HCT116 (cell line): ENCODE measurements at regions not wholly inside any gene's neighbourhood (a gene's known extent, or its start where the extent isn't known, plus 50 kb on each side); places are given as distances from the start of the nearest gene placed in this dataset.

Experiments
- ATAC-seq: fragments of 200-7000 bp; cut with Tn5 transposase; 2 replicates; pipeline ENCODE4 v1.9.1; 2020; ENCODE audit warnings: mild to moderate bottlenecking, moderate library complexity
- BruUV-seq: library from RNA; stranded (reverse); fragments of 400-500 nt; replicated peaks from 2 replicates; lab custom pipeline; 2021; lab: Mats Ljungman, UMichigan
- CTCF ChIA-PET: fragments of 300-600 bp; sonication (Branson Sonifier 250); formaldehyde crosslinking; loops from one replicate; lab custom pipeline; 2021; ENCODE audit warnings: antibody characterized with exemption; lab: Charles Lee
- POLR2A ChIA-PET: fragments of 300-600, 350-600 bp; sonication (Branson Sonifier 250); formaldehyde crosslinking; loops from one replicate; lab custom pipeline; 2021; ENCODE audit warnings: antibody characterized with exemption; lab: Charles Lee
- RAD21 ChIA-PET, 2 experiments: fragments of 300-600 bp; sonication (Branson Sonifier 250); formaldehyde crosslinking; loops; one replicate each; lab custom pipeline; 2023; ENCODE audit warnings: low total read pairs in 2 of 2; ENCODE audit not compliant: uncharacterized antibody in 2 of 2, unreplicated experiment in 2 of 2, low non-redundant PET in 1 of 2; lab: Charles Lee
- DNase-seq: peaks from one replicate; pipeline ENCODE4 v3.0.0-alpha.2; 2010; ENCODE audit warnings: low read depth, low spot score
- H2AFZ ChIP-seq: fragments of 200-600 bp; shearing (Covaris generic), sonication (generic); 2 replicates; pipeline ENCODE4 v1.6.1; 2017; ENCODE audit warnings: low read depth, mixed run types, mixed read lengths, antibody characterized with exemption, low read length; ENCODE audit not compliant: poor library complexity, severe bottlenecking
- H3K27ac ChIP-seq: 2 replicates; pipeline ENCODE4 v1.5.1; 2012; ENCODE audit warnings: low read depth, low read length
- H3K27me3 ChIP-seq: fragments of 200-600 bp; sonication (generic); 2 replicates; pipeline ENCODE4 v1.6.1; 2016; ENCODE audit warnings: mixed run types, low read length, mixed read lengths; ENCODE audit not compliant: insufficient read depth
- H3K36me3 ChIP-seq, 2 experiments: fragments of 200-500 bp in 1 of 2; fragments of 200-600 bp in 1 of 2; sonication (Bioruptor generic) in 1 of 2; sonication (generic) in 1 of 2; 2 replicates each; pipeline versions ENCODE4 v1.5.1 to v1.6.1; 2014 to 2016; ENCODE audit warnings: low read length in 2 of 2, inconsistent platforms in 1 of 2, mixed read lengths in 1 of 2, mixed run types in 1 of 2; ENCODE audit not compliant: insufficient read depth in 2 of 2, control insufficient read depth in 1 of 2
- H3K4me1 ChIP-seq, 2 experiments: fragments of 200-600 bp in 1 of 2; sonication (generic) in 1 of 2; 2 replicates each; pipeline versions ENCODE4 v1.5.1 to v1.6.1; 2012 to 2017; ENCODE audit warnings: low read length in 2 of 2, inconsistent platforms in 1 of 2, mild to moderate bottlenecking in 1 of 2, mixed read lengths in 1 of 2, mixed run types in 1 of 2, moderate library complexity in 1 of 2; ENCODE audit not compliant: insufficient read depth in 2 of 2, control insufficient read depth in 1 of 2
- H3K4me2 ChIP-seq: fragments of 200-600 bp; sonication (generic); 2 replicates; pipeline ENCODE4 v1.6.1; 2017; ENCODE audit warnings: mixed run types, low read length, mixed read lengths
- H3K4me3 ChIP-seq, 2 experiments: fragments of 200-600 bp in 1 of 2; sonication (generic) in 1 of 2; replicated peaks in 1 of 2; 2 replicates each; pipeline ENCODE4 v1.5.1; 2011 to 2016; ENCODE audit warnings: low read length in 2 of 2, control low read depth in 1 of 2, low read depth in 1 of 2, mild to moderate bottlenecking in 1 of 2, mixed read lengths in 1 of 2, mixed run types in 1 of 2
- H3K79me2 ChIP-seq: fragments of 200-600 bp; sonication (generic); 2 replicates; pipeline ENCODE4 v1.6.1; 2017; ENCODE audit warnings: mild to moderate bottlenecking, mixed run types, low read length, moderate library complexity, mixed read lengths; ENCODE audit not compliant: insufficient read depth
- H3K9ac ChIP-seq: fragments of 200-600 bp; sonication (generic); 2 replicates; pipeline ENCODE4 v1.6.1; 2016; ENCODE audit warnings: low read length, mixed read lengths
- H3K9me2 ChIP-seq: fragments of 200-600 bp; sonication (generic), shearing (Covaris generic); 2 replicates; pipeline ENCODE4 v1.6.1; 2017; ENCODE audit warnings: mixed run types, mild to moderate bottlenecking, moderate library complexity; ENCODE audit not compliant: insufficient read depth
- H3K9me3 ChIP-seq, 2 experiments: fragments of 200-500 bp in 1 of 2; fragments of 200-600 bp in 1 of 2; sonication (Bioruptor generic) in 1 of 2; sonication (generic) in 1 of 2; 2 replicates each; pipeline ENCODE4 v1.6.1; 2014 to 2017; ENCODE audit warnings: low read length in 2 of 2, mixed read lengths in 2 of 2, inconsistent platforms in 1 of 2, low read depth in 1 of 2, mild to moderate bottlenecking in 1 of 2, mixed run types in 1 of 2, moderate library complexity in 1 of 2; ENCODE audit not compliant: control insufficient read depth in 1 of 2, insufficient read depth in 1 of 2
- H4K20me1 ChIP-seq: fragments of 200-600 bp; sonication (generic), shearing (Covaris generic); 2 replicates; pipeline ENCODE4 v1.6.1; 2017; ENCODE audit warnings: mixed run types, mild to moderate bottlenecking, moderate library complexity; ENCODE audit not compliant: insufficient read depth
- EGR1 ChIP-seq: IDR thresholded peaks from 2 replicates; pipeline ENCODE4 v1.6.1; 2012; ENCODE audit warnings: low read depth
- ELF1 ChIP-seq: IDR thresholded peaks from 2 replicates; pipeline ENCODE4 v1.6.1; 2012; ENCODE audit warnings: low read depth, borderline replicate concordance
- EZH2 ChIP-seq: fragments of 200-600 bp; sonication (generic); IDR thresholded peaks from 2 replicates; pipeline ENCODE4 v1.6.1; 2017; ENCODE audit warnings: antibody characterized with exemption, mixed run types
- EZH2phosphoT487 ChIP-seq: fragments of 200-600 bp; IDR thresholded peaks from 2 replicates; pipeline ENCODE4 v1.6.1; 2018; ENCODE audit warnings: antibody characterized with exemption, borderline replicate concordance
- JUND ChIP-seq: IDR thresholded peaks from 2 replicates; pipeline ENCODE4 v1.6.1; 2012
- POLR2A ChIP-seq: IDR thresholded peaks from 2 replicates; pipeline ENCODE4 v1.7.0; 2011; ENCODE audit warnings: borderline replicate concordance; ENCODE audit not compliant: insufficient read depth, insufficient read length; ENCODE audit errors: extremely low read depth
- RAD21 ChIP-seq: IDR thresholded peaks from 2 replicates; pipeline ENCODE4 v1.6.1; 2012; ENCODE audit warnings: low read depth, mild to moderate bottlenecking
- SP1 ChIP-seq: IDR thresholded peaks from 2 replicates; pipeline ENCODE4 v1.6.1; 2012; ENCODE audit warnings: low read depth
- SRF ChIP-seq: IDR thresholded peaks from 2 replicates; pipeline ENCODE4 v1.6.1; 2012; ENCODE audit warnings: low read depth
- TCF7L2 ChIP-seq: IDR thresholded peaks from 2 replicates; pipeline ENCODE4 v1.7.0; 2011; ENCODE audit warnings: borderline replicate concordance, inconsistent platforms; ENCODE audit not compliant: insufficient read depth, insufficient read length; ENCODE audit errors: extremely low read depth
- ZNF274 ChIP-seq: fragments of 200-500 bp; sonication (Bioruptor generic); IDR thresholded peaks from 2 replicates; pipeline ENCODE4 v1.6.1; 2014; ENCODE audit warnings: mild to moderate bottlenecking, low read depth, low read length, inconsistent platforms
- intact Hi-C: fragments of 100-400 bp; cut with micrococcal nuclease; formaldehyde crosslinking; loops from 2 replicates; pipeline ENCODE4 v1.10.0; 2022
- TF ChIP-seq, protein P1 (sequence below): IDR thresholded peaks from 2 replicates; pipeline ENCODE4 v1.6.1; 2011; ENCODE audit warnings: mild to moderate bottlenecking, low read length, moderate library complexity; ENCODE audit not compliant: insufficient replicate concordance; ENCODE audit errors: extremely low read depth
- TF ChIP-seq, protein P2 (sequence below), 3 experiments: fragments of 200-600 bp in 1 of 3; sonication (generic) in 1 of 3; IDR thresholded peaks in 2 of 3; conservative IDR thresholded peaks in 1 of 3; 2 replicates each; pipeline ENCODE4 v1.5.1; 2012 to 2017; ENCODE audit warnings: low read depth in 2 of 3, low read length in 2 of 3, antibody characterized with exemption in 1 of 3, borderline replicate concordance in 1 of 3, control low read depth in 1 of 3, mild to moderate bottlenecking in 1 of 3, mixed read lengths in 1 of 3, mixed run types in 1 of 3, moderate library complexity in 1 of 3; ENCODE audit not compliant: insufficient read depth in 1 of 3
- TF ChIP-seq, protein P3 (sequence below): IDR thresholded peaks from 2 replicates; pipeline ENCODE4 v1.6.1; 2012
- TF ChIP-seq, protein P4 (sequence below): IDR thresholded peaks from 2 replicates; pipeline ENCODE4 v1.6.1; 2012

DNA sequence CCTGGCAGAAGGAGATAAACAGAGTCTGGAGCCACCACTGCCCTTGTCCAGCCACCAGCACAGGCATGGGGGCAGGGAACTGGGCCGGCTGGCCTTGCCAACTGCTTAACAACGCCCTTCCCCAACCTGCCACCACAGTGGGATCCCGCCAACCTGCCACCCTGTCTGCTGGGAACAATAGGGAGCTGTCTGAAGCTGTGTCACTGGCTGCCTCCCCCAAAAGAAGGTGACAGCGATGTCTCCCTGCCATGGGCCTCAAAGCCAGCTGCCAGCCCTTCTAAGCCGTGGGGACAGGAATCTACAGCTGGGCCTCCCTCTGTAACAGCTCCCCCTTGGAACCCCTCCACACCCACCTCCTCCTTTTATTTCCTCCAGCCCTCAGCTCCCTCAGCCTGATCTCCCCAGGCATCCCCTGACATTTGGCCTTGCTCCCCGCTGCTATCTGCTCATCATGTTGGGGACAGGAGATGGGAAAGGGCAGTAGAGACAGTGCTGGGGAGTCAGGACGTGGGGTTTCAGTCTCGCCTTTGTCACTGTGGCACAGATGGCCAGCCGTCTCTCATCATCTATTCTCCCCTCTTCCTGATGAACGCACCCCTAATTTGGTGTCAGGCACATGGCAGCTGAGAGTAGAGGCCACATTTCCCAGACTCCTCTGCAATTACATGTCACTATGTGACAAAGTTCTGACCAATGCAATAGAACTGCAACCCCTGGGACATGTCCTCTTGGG lies 51.3 kb upstream of the PRDM11 start:
- H3K9me3 ChIP-seq: no peaks in the 10 kb centered on the region
- intact Hi-C loops: no loop called here
- ChIA-PET CTCF (interaction anchor here (1.2 to 1.5 kb wide), 2 partner anchors 10 to 12 kb away, joined by 4 read pairs; no protein-coding TSS in a partner anchor), POLR2A (no interaction called here), RAD21 (no interaction called here)
- H4K20me1 ChIP-seq: no peaks in the 10 kb centered on the region
- BruUV-seq: no TSS peak
- ATAC-seq: no peak
- H2AFZ ChIP-seq: no peak overlapping the region
- H3K36me3 ChIP-seq: no peaks in the 10 kb centered on the region
- H3K79me2 ChIP-seq: no peaks in the 10 kb centered on the region
- no peak overlapping the region for H3K4me3 ChIP-seq
- no peak overlapping the region for H3K4me2 ChIP-seq
- no peaks in the 10 kb centered on the region for H3K4me1 ChIP-seq
- H3K27ac ChIP-seq: no peak overlapping the region
- H3K9me2 ChIP-seq: no peaks in the 10 kb centered on the region
- peaks cover 47% of the 10 kb centered on the region for H3K27me3 ChIP-seq
- TF ChIP-seq SRF (no peak), EZH2phosphoT487 (no peak), EGR1 (no peak), TCF7L2 (no peak), EZH2 (no peak), ELF1 (no peak), SP1 (no peak), POLR2A (no peak), ZNF274 (no peak), RAD21 (no peak), JUND (no peak)
- TF ChIP-seq, protein P1, sequence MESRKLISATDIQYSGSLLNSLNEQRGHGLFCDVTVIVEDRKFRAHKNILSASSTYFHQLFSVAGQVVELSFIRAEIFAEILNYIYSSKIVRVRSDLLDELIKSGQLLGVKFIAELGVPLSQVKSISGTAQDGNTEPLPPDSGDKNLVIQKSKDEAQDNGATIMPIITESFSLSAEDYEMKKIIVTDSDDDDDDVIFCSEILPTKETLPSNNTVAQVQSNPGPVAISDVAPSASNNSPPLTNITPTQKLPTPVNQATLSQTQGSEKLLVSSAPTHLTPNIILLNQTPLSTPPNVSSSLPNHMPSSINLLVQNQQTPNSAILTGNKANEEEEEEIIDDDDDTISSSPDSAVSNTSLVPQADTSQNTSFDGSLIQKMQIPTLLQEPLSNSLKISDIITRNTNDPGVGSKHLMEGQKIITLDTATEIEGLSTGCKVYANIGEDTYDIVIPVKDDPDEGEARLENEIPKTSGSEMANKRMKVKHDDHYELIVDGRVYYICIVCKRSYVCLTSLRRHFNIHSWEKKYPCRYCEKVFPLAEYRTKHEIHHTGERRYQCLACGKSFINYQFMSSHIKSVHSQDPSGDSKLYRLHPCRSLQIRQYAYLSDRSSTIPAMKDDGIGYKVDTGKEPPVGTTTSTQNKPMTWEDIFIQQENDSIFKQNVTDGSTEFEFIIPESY: no peak
- TF ChIP-seq, protein P2, sequence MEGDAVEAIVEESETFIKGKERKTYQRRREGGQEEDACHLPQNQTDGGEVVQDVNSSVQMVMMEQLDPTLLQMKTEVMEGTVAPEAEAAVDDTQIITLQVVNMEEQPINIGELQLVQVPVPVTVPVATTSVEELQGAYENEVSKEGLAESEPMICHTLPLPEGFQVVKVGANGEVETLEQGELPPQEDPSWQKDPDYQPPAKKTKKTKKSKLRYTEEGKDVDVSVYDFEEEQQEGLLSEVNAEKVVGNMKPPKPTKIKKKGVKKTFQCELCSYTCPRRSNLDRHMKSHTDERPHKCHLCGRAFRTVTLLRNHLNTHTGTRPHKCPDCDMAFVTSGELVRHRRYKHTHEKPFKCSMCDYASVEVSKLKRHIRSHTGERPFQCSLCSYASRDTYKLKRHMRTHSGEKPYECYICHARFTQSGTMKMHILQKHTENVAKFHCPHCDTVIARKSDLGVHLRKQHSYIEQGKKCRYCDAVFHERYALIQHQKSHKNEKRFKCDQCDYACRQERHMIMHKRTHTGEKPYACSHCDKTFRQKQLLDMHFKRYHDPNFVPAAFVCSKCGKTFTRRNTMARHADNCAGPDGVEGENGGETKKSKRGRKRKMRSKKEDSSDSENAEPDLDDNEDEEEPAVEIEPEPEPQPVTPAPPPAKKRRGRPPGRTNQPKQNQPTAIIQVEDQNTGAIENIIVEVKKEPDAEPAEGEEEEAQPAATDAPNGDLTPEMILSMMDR (IDR thresholded peaks at IDR 0.05 in 2 of 3, conservative IDR thresholded peaks at IDR 0.05 in 1 of 3; ENCODE audit: borderline replicate concordance in 1 of 3, insufficient read depth in 1 of 3, low read depth in 2 of 3, low read length in 2 of 3): no peak
- TF ChIP-seq, protein P3, sequence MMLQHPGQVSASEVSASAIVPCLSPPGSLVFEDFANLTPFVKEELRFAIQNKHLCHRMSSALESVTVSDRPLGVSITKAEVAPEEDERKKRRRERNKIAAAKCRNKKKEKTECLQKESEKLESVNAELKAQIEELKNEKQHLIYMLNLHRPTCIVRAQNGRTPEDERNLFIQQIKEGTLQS: no peak
- TF ChIP-seq, protein P4, sequence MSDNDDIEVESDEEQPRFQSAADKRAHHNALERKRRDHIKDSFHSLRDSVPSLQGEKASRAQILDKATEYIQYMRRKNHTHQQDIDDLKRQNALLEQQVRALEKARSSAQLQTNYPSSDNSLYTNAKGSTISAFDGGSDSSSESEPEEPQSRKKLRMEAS: no peak
- DNase-seq: no peak
- H3K9ac ChIP-seq: no peak overlapping the region
